HEK293 (cell line): ENCODE measurements at regions not wholly inside any gene's neighbourhood (a gene's known extent, or its start where the extent isn't known, plus 50 kb on each side); places are given as distances from the start of the nearest gene placed in this dataset.

Experiments
- ZNF155 ChIP-seq: fragments of 450-650 bp; formaldehyde crosslinking; IDR thresholded peaks from 2 replicates; pipeline ENCODE4 v1.5.1; 2016; ENCODE audit warnings: missing biosample characterization, missing genetic modification characterization
- ZNF169 ChIP-seq: fragments of 450-650 bp; formaldehyde crosslinking; IDR thresholded peaks from 2 replicates; pipeline ENCODE4 v1.5.1; 2016; ENCODE audit warnings: missing biosample characterization, missing genetic modification characterization
- ZNF19 ChIP-seq: fragments of 450-650 bp; formaldehyde crosslinking; IDR thresholded peaks from 2 replicates; pipeline ENCODE4; 2016; ENCODE audit warnings: missing biosample characterization, missing genetic modification characterization, low read depth
- ZNF214 ChIP-seq: fragments of 450-650 bp; formaldehyde crosslinking; IDR thresholded peaks from 2 replicates; pipeline ENCODE4 v1.5.1; 2017; ENCODE audit warnings: missing biosample characterization, mild to moderate bottlenecking, missing genetic modification characterization, borderline replicate concordance
- ZNF239 ChIP-seq: fragments of 450-650 bp; formaldehyde crosslinking; IDR thresholded peaks from 2 replicates; pipeline ENCODE4 v1.5.1; 2016; ENCODE audit warnings: missing biosample characterization, missing genetic modification characterization
- ZNF600 ChIP-seq: fragments of 450-650 bp; formaldehyde crosslinking; IDR thresholded peaks from 2 replicates; pipeline ENCODE4 v1.5.1; 2016; ENCODE audit warnings: missing biosample characterization, missing genetic modification characterization
- ZNF623 ChIP-seq: fragments of 450-650 bp; formaldehyde crosslinking; IDR thresholded peaks from 2 replicates; pipeline ENCODE4 v1.5.1; 2016; ENCODE audit warnings: missing biosample characterization, missing genetic modification characterization
- ZNF785 ChIP-seq: fragments of 450-650 bp; formaldehyde crosslinking; IDR thresholded peaks from 2 replicates; pipeline ENCODE4 v1.5.1; 2016; ENCODE audit warnings: missing biosample characterization, missing genetic modification characterization
- ZNF830 ChIP-seq: fragments of 450-650 bp; IDR thresholded peaks from 2 replicates; pipeline ENCODE4 v1.5.0; 2018; ENCODE audit warnings: missing biosample characterization, missing genetic modification characterization, low read depth, mild to moderate bottlenecking, moderate library complexity
- TF ChIP-seq, protein P1 (sequence below): fragments of 450-650 bp; formaldehyde crosslinking; IDR thresholded peaks from 2 replicates; pipeline ENCODE4 v1.5.1; 2016; ENCODE audit warnings: missing biosample characterization, missing genetic modification characterization
- TF ChIP-seq, protein P2 (sequence below): fragments of 450-650 bp; formaldehyde crosslinking; IDR thresholded peaks from 2 replicates; pipeline ENCODE4 v1.5.1; 2016; ENCODE audit warnings: missing biosample characterization, missing genetic modification characterization, borderline replicate concordance
- TF ChIP-seq, protein P3 (sequence below): fragments of 450-650 bp; formaldehyde crosslinking; IDR thresholded peaks from 2 replicates; pipeline ENCODE4 v1.5.1; 2016; ENCODE audit warnings: missing biosample characterization, missing genetic modification characterization

DNA sequence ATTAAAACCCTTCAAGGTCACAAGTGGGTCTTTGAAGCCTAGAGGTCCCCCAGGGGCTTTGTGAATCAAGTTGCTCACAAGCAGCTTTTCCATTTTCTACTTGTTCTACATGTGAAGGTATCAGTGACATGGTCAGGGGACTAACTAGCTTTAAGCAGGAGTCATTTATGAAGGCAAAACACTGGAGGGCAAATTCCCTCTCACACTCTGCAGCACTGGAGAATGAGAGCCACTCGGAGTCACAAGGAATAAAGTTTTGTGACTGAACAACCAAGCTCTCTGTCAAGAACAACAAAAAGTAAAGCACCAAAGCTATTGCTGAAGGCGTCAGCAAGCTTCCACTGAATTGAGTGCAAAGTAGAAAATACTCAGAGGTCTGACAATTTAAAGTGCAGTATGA is 609.0 kb downstream of the EDEM1 start:
- TF ChIP-seq ZNF239 (tag by site-specific recombination) (no peak), ZNF214 (no peak), ZNF155 (tag by site-specific recombination) (no peak), ZNF830 (tag by site-specific recombination) (no peak), ZNF785 (tag by site-specific recombination) (no peak), ZNF169 (tag by site-specific recombination) (no peak), ZNF623 (no peak), ZNF19 (tag by site-specific recombination) (no peak), ZNF600 (tag by site-specific recombination) (no peak)
- TF ChIP-seq, protein P1, sequence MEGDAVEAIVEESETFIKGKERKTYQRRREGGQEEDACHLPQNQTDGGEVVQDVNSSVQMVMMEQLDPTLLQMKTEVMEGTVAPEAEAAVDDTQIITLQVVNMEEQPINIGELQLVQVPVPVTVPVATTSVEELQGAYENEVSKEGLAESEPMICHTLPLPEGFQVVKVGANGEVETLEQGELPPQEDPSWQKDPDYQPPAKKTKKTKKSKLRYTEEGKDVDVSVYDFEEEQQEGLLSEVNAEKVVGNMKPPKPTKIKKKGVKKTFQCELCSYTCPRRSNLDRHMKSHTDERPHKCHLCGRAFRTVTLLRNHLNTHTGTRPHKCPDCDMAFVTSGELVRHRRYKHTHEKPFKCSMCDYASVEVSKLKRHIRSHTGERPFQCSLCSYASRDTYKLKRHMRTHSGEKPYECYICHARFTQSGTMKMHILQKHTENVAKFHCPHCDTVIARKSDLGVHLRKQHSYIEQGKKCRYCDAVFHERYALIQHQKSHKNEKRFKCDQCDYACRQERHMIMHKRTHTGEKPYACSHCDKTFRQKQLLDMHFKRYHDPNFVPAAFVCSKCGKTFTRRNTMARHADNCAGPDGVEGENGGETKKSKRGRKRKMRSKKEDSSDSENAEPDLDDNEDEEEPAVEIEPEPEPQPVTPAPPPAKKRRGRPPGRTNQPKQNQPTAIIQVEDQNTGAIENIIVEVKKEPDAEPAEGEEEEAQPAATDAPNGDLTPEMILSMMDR (tag by site-specific recombination): no peak
- TF ChIP-seq, protein P2, sequence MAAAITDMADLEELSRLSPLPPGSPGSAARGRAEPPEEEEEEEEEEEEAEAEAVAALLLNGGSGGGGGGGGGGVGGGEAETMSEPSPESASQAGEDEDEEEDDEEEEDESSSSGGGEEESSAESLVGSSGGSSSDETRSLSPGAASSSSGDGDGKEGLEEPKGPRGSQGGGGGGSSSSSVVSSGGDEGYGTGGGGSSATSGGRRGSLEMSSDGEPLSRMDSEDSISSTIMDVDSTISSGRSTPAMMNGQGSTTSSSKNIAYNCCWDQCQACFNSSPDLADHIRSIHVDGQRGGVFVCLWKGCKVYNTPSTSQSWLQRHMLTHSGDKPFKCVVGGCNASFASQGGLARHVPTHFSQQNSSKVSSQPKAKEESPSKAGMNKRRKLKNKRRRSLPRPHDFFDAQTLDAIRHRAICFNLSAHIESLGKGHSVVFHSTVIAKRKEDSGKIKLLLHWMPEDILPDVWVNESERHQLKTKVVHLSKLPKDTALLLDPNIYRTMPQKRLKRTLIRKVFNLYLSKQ (tag by site-specific recombination): no peak
- TF ChIP-seq, protein P3, sequence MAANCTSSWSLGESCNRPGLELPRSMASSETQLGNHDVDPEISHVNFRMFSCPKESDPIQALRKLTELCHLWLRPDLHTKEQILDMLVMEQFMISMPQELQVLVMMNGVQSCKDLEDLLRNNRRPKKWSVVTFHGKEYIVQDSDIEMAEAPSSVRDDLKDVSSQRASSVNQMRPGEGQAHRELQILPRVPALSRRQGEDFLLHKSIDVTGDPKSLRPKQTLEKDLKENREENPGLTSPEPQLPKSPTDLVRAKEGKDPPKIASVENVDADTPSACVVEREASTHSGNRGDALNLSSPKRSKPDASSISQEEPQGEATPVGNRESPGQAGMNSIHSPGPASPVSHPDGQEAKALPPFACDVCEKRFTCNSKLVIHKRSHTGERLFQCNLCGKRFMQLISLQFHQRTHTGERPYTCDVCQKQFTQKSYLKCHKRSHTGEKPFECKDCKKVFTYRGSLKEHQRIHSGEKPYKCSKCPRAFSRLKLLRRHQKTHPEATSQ (tag by site-specific recombination): no peak
